HG02943 (cell line): ENCODE measurements at regions not wholly inside any gene's neighbourhood (a gene's known extent, or its start where the extent isn't known, plus 50 kb on each side); places are given as distances from the start of the nearest gene placed in this dataset.
"Not testable (repeated sequence)": the region's sequence is repeated elsewhere in the genome, so short reads cannot be mapped to it uniquely, and the experiment has no call there.

Experiments
- ATAC-seq: cut with Tn5 transposase; IDR thresholded peaks from one replicate; pipeline ENCODE4 v1.9.1; 2021; ENCODE audit warnings: mild to moderate bottlenecking, low read depth, moderate library complexity; ENCODE audit not compliant: unreplicated experiment

DNA sequence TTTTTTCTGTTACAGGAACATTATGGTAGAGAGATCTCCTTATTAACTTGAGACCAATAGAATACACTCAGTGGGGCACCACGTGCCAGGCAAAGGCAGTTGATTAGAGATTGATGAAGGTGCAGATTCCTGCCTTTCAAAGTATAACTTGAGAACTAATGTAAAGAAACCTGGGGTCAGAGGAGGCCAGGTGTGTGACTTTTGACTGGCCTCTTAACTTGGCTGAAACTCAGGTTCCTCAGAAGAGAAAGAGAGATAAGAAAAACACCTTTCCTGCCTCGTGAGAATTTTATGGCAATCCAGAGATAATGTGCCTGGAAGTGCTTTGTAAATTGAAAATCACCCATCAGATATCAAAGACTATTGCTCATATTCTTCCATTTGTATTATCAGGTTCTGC lies 110.7 kb upstream of the GZMB start:
- no peak for ATAC-seq

DNA sequence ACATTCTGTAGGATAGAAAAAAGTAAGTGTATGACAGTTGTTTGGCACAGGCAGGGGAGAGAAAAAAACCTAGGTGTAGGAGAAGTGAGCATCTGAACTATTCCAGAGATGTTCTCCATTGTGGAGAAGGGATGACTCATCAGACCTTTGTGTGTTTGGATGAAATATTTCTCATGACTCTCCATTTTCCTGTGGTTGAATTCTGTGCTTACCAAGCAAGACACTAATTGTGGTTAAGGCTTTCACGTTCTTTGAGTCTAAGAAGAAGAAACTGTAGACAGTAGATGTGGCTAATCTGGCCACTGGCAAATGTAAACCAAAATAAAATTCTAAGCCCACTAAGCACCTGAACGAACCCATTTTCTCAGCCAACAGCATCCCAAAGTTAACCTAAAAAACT lies 107.9 kb upstream of the GZMB start:
- ATAC-seq, result no peak

DNA sequence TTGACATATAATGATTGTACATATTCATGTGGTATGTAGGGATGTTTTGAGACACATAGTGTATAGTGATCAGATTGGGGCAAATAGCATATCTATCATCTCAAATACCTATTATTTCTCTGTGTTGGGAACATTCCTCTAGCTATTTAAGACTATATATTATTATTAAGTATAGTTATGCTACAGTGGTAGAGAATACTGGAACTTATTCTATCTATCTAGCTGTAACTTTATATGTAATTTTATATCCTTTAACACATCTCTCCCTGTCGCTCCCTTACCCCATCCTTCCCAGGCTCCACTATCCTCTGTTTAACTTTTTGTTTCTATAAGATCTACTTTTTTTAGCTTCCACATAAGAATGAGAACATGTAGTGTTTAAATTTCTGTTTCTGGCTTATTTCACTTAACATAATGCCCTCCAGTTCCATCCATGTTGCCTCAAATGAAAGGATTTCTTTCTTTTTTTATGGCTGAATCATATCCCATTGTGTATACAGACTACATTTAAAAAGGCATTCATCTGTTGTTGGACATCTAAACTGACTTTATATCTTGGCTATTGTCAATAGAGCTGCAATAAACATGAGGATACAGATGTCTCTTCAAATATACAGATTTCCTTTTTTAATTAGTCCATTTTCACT lies 102.1 kb upstream of the GZMB start:
- no peak for ATAC-seq

DNA sequence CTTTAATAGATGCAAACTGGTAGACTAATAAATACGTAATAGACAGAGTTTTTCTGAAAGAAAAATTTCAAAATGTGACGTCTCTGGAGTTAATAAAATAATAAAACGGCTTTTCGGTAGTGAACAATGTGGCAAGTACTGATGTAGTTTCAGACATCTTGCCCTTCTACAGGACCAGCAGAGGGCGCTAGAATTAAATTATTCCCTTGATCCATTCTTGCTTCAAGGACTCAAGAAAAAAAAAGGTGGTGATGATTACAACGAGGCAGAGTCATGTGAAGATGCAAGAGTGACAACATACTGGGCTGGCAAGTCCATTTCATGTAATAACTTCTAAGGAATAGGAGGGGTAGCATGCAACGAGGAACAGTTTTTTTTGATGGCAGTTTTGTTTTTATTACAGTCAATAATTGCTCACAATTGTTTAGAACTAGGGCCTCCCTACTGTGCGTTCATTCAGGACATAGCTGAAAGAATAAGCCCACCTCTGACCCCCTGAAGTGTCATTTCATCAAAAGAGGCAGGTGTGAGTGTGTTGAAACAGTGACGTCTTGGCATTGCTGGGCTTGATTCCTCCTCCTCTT lies 101.0 kb upstream of the GZMB start:
- no peak for ATAC-seq

DNA sequence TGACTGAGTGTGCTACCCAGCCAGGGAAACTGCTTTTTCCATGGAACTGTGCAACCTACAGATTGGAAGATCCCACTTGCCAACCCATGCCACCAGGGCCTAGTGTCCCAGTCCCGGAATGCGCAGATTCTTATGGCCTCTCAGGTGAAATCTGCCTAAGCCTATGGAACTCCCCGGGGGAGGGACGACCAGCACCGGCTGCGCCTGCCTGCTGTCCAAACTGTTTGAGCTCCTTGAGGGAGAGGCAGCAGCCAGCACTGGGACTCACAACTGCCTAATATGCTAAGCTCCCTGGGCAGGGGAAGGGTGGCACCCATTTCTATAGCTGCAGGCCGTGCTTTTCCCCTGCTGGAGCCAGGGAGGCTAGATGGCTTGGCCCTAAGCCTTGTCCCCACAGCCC lies 92.5 kb upstream of the GZMB start:
- no peak for ATAC-seq

DNA sequence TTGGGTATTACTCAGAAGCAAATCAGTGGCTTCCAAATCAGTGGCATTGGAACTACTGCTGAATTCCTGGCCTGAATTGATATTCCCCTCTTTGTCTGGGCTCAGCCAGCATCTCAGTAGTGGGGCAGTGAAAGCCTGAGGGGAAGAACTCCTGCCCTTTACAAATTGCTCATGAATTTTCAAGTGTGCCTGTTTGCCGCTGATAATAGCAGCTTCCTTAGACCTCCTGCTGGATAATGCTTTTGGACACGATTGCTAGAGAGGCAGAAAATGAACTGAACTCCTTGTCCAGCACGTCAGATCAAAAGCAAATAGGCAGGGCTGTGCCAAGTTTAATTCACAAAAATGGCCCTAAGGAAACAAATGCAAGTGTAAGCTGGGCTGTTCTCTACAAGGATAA lies 91.3 kb upstream of the GZMB start:
- ATAC-seq, result no peak

DNA sequence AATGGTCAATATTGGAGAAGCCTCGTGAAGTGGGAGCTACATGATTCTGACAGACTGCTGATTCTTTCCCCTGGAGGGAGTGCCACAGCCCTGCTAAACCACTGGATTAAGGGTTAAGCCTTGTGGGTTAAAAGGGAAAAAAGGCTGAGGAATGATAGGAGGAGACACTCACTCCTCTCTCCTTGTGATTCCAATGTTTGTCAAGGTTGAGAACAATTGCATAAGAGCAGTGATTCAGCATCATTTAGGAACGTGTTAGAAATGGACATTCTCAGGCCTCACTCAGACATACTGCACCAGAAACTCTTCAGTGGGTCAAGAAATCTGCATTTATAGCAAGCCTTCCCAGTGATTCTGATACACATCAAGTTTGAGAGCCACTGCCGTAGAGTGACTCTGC lies 87.8 kb upstream of the GZMB start:
- ATAC-seq, result no peak

DNA sequence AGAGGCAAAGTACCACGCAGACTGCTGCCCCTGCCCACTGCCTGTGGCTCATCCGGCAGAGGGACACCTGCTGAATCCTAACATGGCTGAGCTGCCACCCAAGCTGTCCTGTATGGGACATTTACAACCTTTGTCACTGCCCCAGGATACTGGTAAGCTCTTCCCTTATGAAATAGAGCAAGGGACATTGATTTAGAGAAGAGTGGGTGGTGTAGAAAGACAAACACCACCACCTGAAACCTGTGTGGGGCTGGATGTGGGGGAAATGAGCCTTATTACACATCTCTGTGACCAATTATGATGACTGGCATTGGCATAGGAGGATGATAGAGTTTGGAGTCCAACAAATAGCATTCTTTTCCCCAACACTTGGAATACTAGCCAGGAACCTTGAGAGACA lies 81.2 kb upstream of the GZMB start:
- ATAC-seq, result no peak

DNA sequence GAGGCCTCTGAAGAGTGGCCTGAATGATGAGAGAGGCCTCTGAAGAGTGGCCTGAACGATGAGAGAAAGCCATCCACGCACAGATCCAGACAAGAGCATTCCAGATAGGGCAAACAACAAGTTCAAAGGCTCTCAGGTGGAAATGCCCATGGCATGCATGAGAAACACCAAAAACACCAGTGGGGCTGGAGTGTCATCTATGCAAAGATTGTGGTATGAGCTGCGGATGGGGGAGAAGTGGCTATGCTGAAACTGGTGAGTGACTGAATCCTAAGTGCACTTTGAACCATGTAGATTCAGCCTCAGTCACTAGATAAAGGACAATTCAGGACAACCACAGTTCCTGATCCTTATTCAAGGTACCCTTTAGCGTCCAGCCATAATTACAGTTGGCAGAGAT lies 79.4 kb upstream of the GZMB start:
- peak; percentile 61 for ATAC-seq

DNA sequence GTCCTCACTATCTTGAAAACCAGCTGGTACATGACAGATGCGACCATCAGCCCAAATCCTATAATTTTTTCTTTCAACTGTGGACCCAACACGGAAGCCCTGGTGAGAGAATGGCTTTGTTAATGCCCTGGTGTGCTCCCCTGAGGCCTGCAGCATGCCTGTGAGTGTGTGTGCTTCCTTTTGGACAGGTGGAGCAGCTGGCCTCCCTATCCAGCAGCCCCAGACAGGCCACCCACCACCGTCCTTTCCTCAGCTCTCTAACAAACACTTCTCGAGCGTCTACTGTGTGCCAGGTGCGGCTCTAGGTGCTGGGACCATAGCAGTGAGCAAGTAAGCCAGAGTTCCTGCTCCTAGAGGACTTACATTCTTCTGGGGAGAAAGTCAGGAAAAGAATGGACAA lies 78.9 kb upstream of the GZMB start:
- ATAC-seq, result peak; percentile 15

DNA sequence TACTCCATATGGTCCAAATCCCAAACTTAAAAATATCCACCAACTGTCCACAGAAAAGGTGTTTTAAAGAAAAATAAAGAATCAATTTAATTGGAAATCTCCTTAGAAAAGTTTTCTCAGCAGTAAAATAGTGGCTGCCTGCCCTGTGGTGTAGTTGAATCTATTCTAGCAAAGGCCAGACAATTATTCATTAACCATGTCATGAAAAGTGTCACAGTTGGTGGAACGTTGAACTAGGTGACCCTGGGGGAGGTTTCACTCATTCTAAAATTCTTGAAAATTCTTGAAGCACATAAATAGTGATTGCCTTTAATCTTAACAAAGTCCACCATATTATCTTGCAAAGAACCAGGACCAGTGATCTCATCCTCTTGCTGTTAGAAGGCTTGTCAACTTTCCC lies 78.4 kb upstream of the GZMB start:
- peak; percentile 31 for ATAC-seq

DNA sequence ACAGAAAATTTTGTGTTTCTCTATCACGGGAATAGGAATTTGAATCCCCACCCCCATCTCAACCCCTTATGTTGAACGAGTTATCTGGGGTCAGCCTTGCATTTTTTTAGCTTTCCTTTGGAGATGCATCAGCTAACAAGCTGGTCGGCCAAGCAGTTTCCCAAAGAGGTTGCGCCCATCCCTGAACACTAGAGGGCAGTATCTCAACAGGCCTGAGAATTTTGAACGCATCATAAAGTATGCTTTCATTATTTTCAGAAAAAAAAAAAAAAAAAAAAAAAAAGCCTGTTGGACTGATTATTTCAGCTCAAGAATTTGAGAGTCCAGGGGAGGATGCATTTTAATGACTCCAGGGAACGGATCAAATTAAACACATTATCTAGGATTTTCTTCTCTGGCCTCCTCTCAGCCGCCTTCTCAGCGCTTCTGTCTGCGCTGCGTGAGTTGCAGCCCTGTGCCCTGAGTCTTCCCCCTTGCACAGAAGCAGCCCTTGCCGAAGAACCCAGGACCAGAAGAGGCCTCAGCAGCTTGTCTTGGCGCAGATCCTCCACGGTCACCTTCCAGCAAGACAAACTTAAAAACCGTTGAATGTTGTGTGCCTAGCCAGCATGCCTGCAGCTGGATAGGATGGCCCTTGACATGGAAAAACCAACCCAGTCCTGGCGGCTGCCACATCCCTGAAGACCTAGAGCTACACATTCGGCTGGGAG lies 76.6 kb upstream of the GZMB start:
- no peak for ATAC-seq

DNA sequence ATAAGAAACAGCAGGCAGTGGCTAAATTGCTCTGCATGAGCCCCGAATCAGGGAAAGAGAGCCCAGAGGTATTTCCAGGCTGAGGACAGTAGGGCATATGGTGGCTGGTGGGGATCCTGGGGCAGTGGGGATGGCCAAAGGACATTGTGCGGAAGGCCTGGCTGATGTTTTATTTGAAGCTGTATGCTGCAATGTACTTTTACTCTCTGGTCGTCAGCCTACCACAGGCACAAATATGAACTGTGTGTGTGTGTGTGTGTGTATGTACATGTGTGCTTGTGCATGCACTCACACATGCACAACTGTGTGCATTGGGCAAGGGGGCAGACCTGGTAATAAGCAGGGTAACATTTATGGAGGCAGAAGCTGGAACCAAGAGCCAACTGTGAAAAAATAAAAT lies 74.7 kb upstream of the GZMB start:
- ATAC-seq, result no peak

DNA sequence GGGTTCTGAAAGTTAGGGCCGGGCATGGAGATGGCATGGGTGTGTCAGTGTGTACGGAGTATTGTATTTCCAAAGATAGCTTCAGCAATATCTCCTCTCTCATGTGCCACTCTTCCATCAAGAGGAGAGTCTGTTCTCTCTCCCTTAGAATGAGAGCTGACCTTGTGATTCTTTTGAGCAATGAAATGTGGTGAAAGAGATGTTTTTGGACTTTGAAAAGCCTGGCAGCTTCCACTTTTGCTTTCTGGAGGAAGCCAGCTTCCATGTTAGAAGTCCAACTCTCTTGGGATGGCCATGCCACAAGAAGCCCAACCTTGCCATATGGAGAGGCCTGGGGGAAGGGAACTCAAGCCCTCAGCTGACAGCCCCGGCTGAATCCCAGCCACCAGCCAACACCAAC lies 72.4 kb upstream of the GZMB start:
- ATAC-seq, result no peak

DNA sequence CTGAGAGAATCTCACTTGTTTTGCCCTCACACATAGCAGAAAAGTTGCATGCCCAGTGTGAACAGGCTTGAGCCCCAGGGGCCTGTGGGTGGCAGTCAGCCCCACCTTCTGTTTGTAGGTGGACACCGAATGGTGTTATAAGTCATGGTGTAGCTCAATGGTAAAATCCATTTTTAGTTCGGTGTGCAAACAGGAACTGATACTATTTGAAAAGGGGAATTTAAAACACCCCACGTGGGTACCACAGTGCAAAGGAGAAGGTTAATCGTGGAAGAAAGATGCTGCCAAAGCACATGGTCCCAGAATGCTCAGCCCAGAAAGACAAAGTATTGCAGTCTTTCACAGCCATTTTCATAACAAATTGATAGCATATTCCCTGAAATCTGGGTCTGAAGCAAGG lies 71.8 kb upstream of the GZMB start:
- ATAC-seq, result peak; percentile 76

DNA sequence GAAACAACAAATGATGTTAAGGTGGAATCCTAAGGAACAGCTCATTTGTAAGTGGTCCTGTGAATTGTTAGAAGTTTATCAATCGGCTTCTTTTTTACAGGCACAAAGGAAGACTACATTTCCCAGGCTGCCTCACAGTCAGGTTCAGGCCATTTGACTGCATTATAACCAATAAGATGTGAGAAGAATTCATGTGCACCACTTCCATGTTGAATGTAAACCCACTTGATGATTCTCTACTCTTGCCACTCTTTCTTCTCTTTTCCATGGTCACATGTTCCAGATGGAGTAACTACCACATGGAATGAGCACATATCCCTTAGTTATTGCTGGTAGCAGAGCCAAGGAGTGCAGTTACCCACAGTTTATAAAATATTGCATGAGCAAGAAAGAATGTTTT lies 67.1 kb upstream of the GZMB start:
- no peak for ATAC-seq

DNA sequence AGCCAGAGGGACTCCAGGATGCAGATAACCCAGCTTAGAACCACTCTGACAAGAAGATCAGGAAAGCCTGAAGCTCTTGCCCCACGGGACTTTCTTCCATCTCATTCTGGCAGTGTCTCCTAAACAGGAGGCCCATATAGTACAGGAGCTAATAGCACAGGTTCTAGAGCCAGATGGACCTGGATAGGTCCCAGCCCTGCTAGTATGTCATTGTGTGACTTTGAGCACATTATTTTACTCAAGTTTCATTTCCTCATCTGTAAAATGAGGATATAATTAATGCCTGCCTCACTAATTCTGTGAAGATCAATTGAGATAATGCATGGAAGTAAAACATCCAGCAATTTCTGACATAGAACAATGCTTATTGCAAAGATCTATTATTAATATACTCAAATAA lies 66.5 kb upstream of the GZMB start:
- no peak for ATAC-seq

DNA sequence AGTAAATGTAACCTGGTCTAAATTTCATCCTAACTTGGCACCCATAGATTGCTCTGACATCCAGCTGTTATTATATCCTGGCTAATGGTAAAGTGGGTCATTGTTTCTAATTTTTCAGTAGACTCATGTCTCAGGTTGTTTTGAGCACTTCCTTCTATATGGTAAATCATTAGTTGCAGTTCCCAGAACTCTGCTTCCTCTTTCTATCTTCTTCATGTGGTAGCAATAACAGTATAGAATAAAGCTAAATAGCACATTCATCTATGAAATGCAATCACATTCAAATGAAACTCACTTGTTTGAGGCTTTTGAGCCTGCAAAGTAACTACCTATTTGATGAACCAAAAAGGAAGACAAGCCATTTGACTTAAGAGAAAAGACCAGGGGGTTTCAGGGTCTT lies 65.1 kb upstream of the GZMB start:
- peak; percentile 57 for ATAC-seq

DNA sequence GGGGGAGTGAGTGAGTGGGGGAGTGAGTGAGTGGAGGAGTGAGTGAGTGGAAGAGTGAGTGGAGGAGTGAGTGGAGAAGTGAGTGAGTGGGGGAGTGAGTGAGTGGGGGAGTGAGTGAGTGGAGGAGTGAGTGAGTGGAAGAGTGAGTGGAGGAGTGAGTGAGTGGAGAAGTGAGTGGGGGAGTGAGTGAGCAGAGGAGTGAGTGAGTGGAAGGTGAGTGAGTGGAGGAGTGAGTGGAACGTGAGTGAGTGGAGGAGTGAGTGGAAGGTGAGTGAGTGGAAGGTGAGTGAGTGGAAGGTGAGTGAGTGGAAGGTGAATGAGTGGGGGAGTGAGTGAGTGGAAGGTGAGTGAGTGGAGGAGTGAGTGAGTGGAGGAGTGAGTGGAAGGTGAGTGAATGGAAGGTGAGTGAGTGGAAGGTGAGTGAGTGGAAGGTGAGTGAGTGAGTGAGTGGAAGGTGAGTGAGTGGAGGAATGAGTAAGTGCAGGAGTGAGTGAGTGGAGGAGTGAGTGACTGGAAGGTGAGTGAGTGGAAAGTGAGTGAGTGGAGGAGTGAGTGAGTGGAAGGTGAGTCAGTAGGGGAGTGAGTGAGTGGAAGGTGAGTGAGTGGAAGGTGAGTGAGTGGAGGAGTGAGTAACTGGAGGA lies 62.4 kb upstream of the GZMB start:
- ATAC-seq, result not testable (repeated sequence)

DNA sequence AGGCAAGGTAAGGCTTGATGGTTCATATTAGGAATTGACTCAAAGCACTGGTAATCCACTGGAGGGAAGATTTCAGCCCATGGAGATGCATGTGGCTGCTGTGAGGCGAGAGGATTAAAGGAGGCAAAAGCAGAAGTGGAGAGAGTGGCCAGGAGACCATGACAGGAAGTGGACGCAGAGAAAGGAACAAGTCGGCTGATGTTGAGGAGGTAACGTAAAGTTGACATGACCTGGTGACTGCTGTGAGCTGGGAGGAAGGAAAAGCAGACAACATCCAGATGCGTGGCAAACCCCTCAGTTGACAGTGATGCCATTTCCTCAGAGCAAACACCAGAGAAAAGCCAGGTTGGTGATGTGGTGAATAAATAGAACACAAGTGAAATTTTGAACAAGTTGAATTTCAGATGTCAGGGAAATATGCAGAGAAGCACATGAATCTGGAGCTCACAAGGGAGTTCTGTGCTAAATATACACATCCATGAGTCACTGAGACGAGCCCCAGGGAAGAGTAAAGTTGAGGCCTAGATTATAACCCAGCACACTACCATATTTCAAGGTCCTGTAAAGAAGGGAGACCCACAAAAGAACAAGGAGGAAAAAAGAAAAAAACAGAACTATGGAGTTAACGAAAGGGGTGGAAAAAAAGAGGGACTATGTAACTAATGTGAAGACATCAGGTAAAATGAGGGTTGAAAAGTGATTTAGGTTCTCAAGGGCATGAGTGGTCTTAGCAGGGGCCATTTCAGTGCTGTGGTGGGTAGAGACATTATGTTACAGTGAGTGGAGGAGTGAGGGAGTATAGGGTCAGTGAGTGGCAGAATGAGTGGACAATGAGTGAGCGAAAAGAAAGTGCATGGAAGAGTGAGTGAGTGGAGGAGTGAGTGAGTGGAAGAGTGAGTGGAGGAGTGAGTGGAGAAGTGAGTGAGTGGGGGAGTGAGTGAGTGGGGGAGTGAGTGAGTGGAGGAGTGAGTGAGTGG lies 61.6 kb upstream of the GZMB start:
- ATAC-seq, result peak; percentile 49

DNA sequence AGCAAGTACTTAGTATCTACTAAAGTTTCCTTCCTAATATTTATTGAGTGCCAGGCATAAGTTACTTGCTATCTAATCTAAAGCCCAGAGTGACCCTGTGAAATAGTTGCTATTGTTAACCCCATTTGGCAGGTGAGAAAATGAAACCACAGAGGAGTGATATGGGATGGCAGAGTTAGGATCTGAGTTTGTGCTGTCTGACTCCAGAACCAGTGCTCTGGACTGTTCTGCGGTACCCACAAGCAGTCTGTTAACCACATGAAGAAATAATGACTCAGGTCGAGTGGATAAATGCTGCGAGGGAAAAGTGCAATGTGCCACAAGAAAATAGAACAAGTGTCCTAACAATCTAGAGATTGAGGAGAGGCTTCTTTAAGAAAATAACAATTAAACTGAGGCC lies 60.7 kb upstream of the GZMB start:
- ATAC-seq, result no peak
